Posterior vena cava (tissue), 2 donors: ENCODE measurements at regions not wholly inside any gene's neighbourhood (a gene's known extent, or its start where the extent isn't known, plus 50 kb on each side); places are given as distances from the start of the nearest gene placed in this dataset.
"Not testable (repeated sequence)": the region's sequence is repeated elsewhere in the genome, so short reads cannot be mapped to it uniquely, and the experiment has no call there.

ENCODE experiments used
- DNase-seq: peaks from one replicate; pipeline ENCODE4 v3.0.0-alpha.2; 2020; ENCODE audit warnings: low spot score
- intact Hi-C, 2 donors: fragments of 100-400 bp; cut with DNase I; formaldehyde crosslinking; loops; one replicate each; pipeline versions ENCODE4 v1.14.1 to v1.14.2; 2022 to 2023
- donor health status: DM: yes; HTN: yes; CAD: no.
- donor health status: DM: yes; HTN: yes; CAD: no.

DNA sequence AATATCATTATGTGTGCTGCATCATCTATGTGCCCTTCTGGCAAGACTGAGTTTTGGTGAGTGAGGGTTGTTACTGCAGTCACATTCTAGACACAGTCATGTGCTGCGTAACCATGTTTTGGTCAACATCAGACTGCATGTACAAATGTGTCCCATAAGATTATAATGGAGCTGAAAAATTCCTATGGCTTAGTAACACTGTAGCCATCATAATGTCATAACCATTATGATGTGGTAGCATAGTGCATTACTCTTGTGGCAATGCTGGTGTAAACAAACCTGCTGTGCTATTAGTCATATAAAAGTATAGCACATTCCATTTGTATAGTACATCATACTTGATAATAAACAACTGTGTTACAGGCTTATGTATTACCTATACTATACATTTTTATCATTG lies 198.1 kb upstream of the NUDT6 start:
- intact Hi-C loops: no loop called here
- DNase-seq: no peak

DNA sequence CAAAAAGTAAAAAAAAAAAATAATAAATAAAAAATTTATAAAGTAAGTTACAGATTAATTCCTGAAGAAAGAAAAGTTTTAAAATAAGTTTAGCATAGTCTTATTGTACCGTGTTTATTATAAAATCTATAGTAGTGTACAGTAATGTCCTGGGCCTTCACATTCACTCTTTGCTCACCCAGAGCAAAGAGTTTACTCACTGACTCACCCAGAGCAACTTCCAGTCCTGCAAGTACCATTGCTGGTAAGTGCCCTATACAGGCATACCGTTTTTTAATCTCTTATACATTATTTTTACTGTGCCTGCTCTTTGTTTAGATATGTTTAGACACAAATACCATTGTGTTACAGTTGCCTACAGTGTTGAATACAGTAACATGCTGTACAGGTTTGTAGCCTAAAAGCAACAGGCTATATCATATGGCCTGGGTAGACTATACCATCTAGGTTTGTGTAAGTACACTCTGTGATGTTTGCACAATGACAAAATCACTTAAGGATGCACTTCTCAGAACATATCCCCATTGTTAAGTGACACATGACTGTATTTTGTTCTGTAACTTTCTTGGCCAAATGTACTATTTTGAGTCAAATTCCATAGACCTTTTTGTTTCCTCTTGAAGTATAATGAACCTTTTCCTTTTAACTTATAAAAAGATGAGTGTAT lies 199.0 kb upstream of the NUDT6 start:
- intact Hi-C loops: no loop called here
- DNase-seq: no peak

DNA sequence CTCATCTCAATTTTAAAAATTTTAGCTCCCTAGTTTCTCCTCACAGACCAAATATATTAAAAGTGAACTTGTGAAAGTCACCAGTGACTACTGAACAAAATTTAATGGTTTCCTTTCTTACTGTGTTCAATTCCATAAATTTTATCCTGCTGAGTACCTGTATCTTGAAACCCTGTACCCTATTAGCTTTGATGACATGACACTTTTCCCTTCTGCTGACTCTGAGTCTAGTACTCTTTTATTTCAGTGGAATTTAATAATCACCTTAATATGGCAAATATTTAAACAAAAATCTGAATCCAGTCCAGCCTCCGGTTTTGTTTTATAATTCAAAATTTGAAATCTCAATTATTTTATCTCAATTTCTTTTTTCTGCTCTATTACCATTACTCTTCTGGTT lies 203.1 kb upstream of the NUDT6 start:
- intact Hi-C loops: no loop called here
- DNase-seq: no peak

DNA sequence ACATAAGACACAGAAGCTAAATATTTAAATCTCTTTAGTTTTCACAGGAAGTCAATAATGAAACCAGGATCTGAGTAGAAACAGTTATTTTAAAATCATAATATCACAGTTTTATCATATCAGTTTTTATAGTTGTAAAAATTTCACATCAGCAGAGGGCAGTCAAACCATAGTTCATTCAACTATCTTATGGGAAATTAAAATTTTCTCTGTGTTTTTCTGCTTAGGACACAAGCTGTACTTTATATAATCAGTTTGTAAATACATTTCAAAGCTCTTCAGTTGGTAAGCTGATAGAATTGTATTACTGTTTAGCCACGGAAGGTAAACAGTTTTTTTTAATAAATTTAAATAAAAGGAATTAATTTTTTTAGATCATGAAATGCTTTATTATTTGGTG lies 204.8 kb upstream of the NUDT6 start:
- intact Hi-C loops: no loop called here
- no peak for DNase-seq

DNA sequence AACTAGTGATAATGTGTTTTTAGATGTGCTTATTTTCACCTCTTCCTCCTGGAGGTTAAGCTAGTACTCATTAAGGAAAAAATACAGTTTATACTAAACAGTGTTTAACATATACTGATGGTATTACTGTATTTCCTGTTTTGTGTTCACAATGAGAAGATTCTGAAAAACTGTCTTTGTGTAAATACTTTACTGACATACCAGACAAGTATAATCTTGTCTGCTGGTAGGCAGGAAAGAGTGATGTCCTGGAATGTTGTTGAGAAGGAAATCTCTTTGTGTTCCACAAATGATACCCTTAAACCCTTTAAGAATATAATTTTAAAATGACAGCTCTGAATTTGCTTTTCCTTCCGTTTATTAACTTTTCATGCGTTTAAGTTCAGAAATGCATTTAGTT lies 205.5 kb upstream of the NUDT6 start:
- intact Hi-C loops: no loop called here
- DNase-seq: no peak

DNA sequence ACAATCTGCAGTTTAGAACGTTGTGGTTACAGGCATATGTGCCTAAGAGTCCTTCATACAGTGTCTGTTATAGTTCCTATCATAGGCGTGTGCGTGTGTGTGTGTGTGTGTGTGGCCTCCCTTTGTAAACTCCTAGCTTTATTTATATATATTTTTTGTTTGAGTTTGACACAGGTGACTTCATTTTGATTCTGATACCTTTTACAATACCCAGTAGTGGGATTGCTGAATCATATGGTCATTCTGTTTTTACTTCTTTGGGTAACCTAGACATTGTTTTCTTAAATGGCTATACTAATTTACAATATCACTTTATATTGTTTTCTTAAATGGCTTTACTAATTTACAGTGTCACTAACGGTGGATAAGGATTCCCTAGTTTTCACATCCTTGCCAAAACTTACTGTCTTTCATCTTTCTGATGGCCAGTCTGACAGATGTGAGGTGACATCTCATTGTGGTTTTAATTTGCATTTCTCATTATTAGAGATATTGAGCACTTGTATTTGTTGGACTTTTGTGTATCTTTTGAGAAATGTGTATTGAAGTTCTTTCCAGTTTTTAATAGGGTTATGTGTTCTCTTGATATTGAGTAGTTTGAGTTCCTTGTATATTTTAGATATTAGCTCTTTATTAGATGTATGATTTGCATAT lies 211.1 kb upstream of the NUDT6 start:
- intact Hi-C loops: no loop called here
- no peak for DNase-seq

DNA sequence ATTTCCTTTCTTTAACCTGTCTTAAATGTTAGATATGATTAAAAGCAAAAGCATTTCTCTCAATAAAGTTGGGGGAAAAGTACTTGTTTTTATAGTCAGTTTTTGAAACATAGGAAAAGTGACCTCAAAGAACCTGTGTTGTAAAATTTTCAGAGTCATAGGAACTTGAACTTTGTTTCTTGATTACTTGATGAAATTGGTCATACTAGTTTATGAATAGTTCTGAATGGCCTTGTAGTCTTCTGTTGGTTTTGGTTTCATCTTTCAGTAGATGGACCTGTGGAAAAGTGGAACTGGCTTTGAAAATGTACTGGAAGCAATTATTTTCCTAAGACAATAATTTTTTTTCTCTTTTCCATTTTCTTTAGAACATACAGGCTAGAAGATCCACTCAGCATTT lies 222.2 kb upstream of the NUDT6 start:
- intact Hi-C loops: no loop called here
- DNase-seq: no peak

DNA sequence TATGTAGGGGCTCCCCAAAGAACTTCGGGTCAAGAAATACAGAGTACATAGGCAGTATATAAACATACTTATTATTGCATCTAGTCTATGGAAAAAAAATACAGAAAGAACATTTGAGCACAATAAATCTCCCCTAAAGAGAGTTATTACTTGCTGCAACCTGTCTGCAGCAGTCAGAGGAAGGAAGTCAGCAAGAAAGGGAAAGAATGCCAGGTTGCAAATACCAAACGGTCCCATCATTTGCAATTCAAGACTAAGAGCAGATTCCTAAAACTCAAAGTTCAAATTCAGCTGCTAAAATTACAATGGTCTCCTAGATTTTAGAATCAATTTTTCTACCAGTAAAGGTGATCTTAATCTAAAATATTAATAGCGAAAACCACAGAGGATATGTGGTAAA lies 236.2 kb upstream of the NUDT6 start:
- DNase-seq: no peak
- intact Hi-C loops: no loop called here

DNA sequence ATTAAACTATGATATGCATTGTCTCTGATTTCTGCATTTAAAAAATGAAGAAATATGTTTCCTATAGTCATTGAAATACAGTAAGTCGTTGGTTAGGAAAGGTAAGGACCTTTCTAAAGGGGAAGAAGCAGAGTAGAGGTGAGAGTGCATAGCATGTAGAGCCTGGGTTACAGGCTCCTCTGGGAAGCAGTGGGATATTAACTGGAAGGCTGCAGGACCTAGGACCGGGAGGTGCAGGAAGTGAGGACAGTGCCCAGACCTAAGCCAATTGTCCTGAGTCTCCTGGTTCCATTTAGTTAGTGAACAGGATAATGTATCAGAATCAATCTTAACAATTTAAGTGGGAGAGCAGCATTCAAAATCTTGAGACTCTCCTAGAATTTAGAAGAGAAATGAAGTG lies 237.1 kb upstream of the NUDT6 start:
- no peak for DNase-seq
- intact Hi-C loops: no loop called here

DNA sequence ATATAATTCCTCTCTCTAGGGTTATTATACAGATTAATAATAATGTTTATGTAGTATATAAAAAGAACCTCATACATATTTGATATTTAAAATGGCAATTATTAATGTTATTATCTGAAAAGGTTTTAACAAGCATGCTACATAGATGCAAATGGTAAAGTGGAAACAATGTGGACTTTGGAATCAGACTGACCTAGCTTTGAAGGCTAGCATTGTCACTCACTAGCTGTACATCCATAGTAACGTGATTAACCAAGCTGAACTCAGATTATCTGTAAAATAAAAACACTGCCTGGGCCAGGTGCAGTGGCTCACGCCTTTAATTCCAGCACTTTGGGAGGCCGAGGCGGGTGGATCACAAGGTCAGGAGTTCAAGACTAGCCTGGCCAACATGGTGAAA lies 233.7 kb upstream of the SPRY1 start:
- no peak for DNase-seq
- intact Hi-C loops: loop anchor here in 1 of 2 donors (10.0 kb wide), 1 partner anchor 732 kb away; no protein-coding TSS in a partner anchor

DNA sequence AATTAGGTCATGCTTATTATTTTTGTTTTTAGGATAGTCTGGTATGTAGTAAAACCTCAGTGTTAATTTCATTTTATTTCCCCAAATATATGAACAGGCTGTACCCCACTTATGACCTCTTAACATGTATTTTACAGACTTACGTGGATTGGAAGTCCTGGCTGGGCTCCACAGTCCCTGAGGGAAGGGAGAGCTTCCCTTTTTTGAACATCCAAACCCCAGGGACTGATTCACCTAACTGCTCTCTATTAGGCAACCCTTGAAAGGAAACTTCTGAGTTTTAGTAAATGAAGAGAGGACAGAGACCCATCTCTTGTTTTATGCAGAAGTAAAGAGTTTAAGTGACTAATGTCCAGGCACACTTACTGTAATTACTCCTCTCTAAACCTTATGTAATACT lies 233.1 kb upstream of the SPRY1 start:
- DNase-seq: no peak
- intact Hi-C loops: loop anchor here in 1 of 2 donors (10.0 kb wide), 1 partner anchor 731 kb away; no protein-coding TSS in a partner anchor

DNA sequence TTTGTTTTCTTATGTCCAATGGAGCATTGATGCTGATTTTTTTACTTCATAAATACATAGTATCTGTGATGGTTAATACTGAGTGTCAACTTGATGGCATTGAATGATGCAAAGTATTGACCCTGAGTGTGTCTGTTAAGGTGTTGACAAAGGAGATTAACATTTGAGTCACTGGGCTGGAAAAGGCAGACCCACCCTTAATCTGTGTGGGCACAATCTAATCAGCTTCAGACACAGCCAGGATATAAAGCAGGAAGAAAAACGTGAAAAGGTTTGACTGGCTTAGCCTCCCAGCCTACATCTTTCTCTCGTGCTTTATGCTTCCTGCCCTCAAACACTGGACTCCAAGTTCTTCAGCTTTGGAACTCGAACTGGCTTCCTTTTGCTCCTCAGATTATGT lies 230.6 kb upstream of the SPRY1 start:
- intact Hi-C loops: loop anchor here in 1 of 2 donors (10.0 kb wide), 1 partner anchor 729 kb away; no protein-coding TSS in a partner anchor
- DNase-seq: no peak

DNA sequence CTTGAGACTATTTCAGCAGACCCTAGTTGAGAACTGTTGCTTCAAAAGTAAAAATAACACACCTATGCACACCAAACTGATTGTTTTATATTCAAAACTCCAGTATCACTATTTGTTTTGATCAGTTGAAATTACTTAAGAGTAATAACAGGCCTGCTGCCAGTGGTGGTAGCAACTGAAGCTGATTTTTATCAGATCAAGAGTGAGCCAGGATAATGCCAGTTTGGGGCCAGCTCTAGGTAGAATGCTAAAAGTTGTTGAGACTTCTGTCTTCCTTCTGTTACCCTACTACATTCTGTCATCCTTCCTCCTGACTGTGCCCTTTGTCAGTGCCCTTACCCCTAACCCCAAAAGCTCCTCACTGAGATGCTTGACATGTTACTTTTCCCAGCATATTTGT lies 228.7 kb upstream of the SPRY1 start:
- intact Hi-C loops: loop anchor here in 1 of 2 donors (10.0 kb wide), 1 partner anchor 727 kb away; no protein-coding TSS in a partner anchor

DNA sequence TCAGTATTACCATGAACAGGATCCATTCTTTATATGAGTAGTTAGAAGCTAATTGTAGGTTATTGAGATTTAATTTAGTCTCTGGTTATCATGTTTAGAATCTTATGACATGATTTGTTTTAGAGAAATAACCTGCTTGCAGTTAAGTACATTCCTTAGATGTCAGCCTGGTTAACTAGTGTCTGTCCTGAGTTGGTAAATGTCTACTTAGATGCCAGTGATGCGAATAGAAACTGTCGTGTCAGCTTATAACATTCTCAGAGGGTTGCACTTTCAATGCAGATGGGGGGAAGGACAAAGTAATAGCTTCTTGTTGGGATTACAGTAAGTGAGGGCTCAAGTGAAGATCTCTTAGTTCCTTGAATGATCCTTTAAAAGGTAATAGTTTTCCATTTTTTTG lies 227.8 kb upstream of the SPRY1 start:
- intact Hi-C loops: loop anchor here in 1 of 2 donors (10.0 kb wide), 1 partner anchor 726 kb away; no protein-coding TSS in a partner anchor
- DNase-seq: no peak

More for the DNA sequence above, 228.7 kb upstream of the SPRY1 start:
- DNase-seq: no peak

DNA sequence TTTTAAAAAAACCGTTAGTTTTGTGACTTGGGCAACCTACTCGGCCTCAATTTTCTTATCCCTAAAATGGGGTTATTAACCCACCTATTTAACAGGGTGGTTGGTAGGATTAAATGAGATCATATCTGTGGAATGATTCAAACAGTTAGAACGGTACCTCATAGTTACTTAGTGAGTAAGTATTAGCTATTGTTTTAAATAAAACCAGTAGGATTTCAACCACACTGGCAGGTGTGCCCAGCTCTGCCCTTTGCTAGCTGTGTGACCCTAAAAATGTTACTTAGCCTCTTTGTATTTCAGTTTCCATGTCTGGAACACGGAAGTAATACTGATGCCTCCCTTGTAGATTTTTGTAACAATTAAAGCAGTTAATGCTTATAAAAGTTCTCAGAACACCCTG lies 225.8 kb upstream of the SPRY1 start:
- DNase-seq: no peak
- intact Hi-C loops: no loop called here

DNA sequence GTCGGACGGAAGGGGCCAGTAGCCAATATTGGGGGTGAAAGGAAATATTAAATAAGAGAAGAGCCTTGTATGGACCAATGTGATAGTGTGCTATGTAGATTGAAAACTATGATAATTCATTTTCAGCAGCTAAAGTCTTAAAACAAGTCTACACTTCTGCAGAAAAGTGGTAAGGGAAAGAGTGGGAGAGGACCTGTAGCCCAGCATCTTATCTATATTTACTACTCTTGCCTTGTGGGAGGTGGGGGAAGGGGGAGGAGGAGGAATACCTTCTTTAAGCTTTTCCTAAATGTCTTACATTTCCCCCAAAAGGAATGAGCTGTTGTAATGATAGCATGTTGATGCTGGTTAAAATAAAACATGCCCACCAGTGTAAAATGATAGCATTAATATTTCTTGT lies 220.0 kb upstream of the SPRY1 start:
- intact Hi-C loops: no loop called here
- no peak for DNase-seq

DNA sequence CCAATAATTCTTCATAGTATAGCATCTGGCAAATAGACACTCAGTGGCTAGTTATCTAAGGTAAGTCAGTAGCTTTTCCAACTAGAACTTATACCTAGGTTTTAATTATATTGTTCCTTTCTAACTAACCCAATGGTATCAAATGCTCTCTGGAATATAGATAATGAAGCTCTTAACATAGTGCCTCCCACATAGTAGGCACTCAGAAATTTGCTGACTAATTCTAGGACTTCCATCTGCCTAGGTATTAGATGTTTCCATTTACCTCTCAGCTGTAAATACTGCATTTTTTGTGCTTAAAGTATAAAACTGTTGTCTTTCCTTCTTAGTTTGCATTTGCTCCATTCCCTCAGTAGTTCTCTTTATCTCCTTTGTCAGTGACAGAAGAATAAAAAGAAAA lies 214.3 kb upstream of the SPRY1 start:
- intact Hi-C loops: no loop called here
- DNase-seq: no peak

DNA sequence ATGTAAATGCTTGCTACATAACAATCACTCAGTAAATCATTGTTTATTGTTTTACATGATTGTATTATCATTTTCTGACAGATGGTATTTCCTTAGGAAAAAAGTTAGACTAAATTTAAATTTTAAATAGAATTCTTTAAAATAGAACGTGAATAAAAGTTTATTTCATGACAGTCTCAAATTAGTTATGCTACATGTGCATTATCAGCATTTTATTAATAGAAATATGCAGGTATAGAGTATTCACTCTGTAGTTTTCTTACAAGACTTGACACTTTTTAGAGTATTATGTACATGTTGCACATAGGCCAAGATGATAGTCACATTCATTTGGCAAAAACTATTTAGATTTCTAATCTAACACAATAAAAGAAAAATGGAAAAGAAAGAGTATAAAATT lies 213.3 kb upstream of the SPRY1 start:
- intact Hi-C loops: no loop called here
- no peak for DNase-seq

DNA sequence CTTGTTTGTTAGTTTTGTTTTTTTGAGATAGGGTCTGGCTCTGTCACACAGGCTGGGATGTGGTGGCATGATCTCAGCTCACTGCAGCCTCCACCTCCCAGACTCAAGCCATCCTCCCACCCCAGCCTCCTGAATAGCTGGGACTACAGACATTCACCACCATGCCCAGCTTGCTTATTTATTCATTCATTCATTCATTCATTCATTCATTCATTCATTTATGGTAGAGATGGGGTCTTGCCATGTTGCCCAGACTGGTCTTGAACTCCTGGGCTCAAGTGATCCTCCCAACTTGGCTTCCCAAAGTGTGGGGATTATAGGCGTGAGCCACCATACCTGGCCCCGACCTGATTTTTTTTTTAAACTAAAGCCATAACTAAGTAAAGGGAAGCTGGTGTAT lies 212.8 kb upstream of the SPRY1 start:
- intact Hi-C loops, DNase-seq: not testable (repeated sequence)

DNA sequence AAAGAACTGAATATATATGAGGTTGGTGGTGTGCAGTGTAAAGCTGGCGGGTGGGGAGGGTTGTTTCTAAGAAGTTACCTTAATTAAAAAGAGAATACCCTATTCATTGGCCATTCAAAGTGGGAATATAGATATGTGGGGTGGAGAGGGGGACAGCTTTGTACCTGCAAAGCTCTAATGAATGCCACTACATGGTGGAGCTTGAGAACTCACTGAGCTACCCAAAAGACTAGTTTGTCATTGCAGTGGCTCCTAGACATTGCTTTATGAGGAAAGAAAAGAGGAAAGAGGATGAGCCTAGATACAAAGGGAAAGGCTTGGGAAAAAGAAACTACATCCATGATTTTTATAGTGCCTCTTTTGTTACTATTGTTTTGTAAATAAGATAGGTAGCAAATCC lies 209.9 kb upstream of the SPRY1 start:
- intact Hi-C loops: no loop called here
- DNase-seq: no peak

DNA sequence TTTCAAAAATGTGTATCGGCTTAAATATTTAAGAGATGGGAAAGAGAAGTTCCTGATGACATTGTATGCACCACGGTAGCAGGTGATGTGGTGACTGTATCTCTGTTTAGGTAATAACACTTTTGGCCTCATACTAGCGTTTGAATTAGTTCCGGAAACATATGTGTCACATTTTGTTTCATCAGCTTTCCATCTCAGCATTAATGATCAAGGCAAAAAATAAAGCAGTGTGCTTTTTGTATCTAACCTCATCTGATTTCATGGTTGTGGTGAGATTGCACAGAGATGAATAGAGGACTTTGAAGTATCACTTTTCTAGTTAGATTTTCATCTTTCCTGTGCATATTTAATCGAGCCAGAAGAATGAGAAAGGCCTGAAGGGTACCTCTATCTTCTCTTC lies 206.4 kb upstream of the SPRY1 start:
- intact Hi-C loops: no loop called here
- no peak for DNase-seq
